ENCODE measurements at regions not wholly inside any gene's neighbourhood (a gene's known extent, or its start where the extent isn't known, plus 50 kb on each side); places are given as distances from the start of the nearest gene placed in this dataset.
A peak's percentile ranks its signal among the peaks of the same experiment; 100 is the strongest.

- Histone ChIP-seq H3K9me3 (no peaks in the 10 kb centered on the region), H3K4me1 (peaks cover 0 to 5% of the 10 kb centered on the region in 2 donors), H3K4me3 (no peak overlapping the region), H3K36me3 (no peaks in the 10 kb centered on the region), H3K27me3 (no peaks in the 10 kb centered on the region), H3K27ac (no peak overlapping the region)
- intact Hi-C loops (cut with DNase I; ENCODE audit: low total_unique reads): loop anchor here (2.0 kb wide), 1 partner anchor 74 kb away; no protein-coding TSS in a partner anchor
- ATAC-seq: peak; percentile 53 to 58
- in situ Hi-C loops (cut with MboI; ENCODE audit: low sequenced_read_pairs in 4 of 4): no loop called here
- TF ChIP-seq CTCF (IDR thresholded peaks at IDR 0.05 in 4 of 5, conservative IDR thresholded peaks at IDR 0.05 in 1 of 5) (peak in 2 of 5 experiments; percentile 24 to 39), POLR2A (IDR thresholded peaks at IDR 0.05) (no peak)
- DNase-seq: peak in 1 of 2 donors; percentile 30
Measured at GRCh38 chr2:120419073-120419472, 73.1 kb downstream of the INHBB start.

- Histone ChIP-seq H3K36me3 (no peaks in the 10 kb centered on the region), H3K27me3 (no peaks in the 10 kb centered on the region), H3K4me3 (no peak overlapping the region), H3K9me3 (no peaks in the 10 kb centered on the region), H3K27ac (no peak overlapping the region), H3K4me1 (peaks cover 0 to 5% of the 10 kb centered on the region in 2 donors)
- DNase-seq: no peak
- ATAC-seq: no peak
- no peak for TF ChIP-seq CTCF (IDR thresholded peaks at IDR 0.05 in 4 of 5, conservative IDR thresholded peaks at IDR 0.05 in 1 of 5)
- TF ChIP-seq POLR2A (IDR thresholded peaks at IDR 0.05): no peak
- intact Hi-C loops (cut with DNase I; ENCODE audit: low total_unique reads): loop anchor here (2.0 kb wide), 1 partner anchor 75 kb away; no protein-coding TSS in a partner anchor
- in situ Hi-C loops (cut with MboI; ENCODE audit: low sequenced_read_pairs in 4 of 4): no loop called here
Measured at GRCh38 chr2:120419955-120420354, 74.0 kb downstream of the INHBB start.

- intact Hi-C loops (cut with DNase I; ENCODE audit: low total_unique reads): no loop called here
- no peaks in the 10 kb centered on the region for H3K36me3 ChIP-seq
- no peak for DNase-seq
Measured at GRCh38 chr2:120421126-120421829, 75.3 kb downstream of the INHBB start.

GRCh38 chr2:120421830-120422175, 75.9 kb downstream of the INHBB start:
- Histone ChIP-seq H3K4me1 (peaks cover 0 to 5% of the 10 kb centered on the region in 2 donors), H3K36me3 (no peaks in the 10 kb centered on the region), H3K4me3 (no peak overlapping the region), H3K27me3 (peaks cover 0 to 2% (median 0%) of the 10 kb centered on the region in 3 donors), H3K9me3 (no peaks in the 10 kb centered on the region), H3K27ac (no peak overlapping the region)
- ATAC-seq (no peak), DNase-seq (no peak)
- no peak for TF ChIP-seq CTCF (IDR thresholded peaks at IDR 0.05 in 4 of 5, conservative IDR thresholded peaks at IDR 0.05 in 1 of 5)
- TF ChIP-seq POLR2A (IDR thresholded peaks at IDR 0.05): no peak
- in situ Hi-C loops (cut with MboI; ENCODE audit: low sequenced_read_pairs in 4 of 4) (no loop called here), intact Hi-C loops (cut with DNase I; ENCODE audit: low total_unique reads) (no loop called here)

More at GRCh38 chr2:120421126-120421829, 75.3 kb downstream of the INHBB start:
- Histone ChIP-seq H3K4me1 (peaks cover 0 to 5% of the 10 kb centered on the region in 2 donors), H3K4me3 (no peak overlapping the region), H3K9me3 (no peaks in the 10 kb centered on the region), H3K27me3 (peaks cover 0 to 1% (median 0%) of the 10 kb centered on the region in 3 donors), H3K27ac (no peak overlapping the region)
- ATAC-seq: no peak
- in situ Hi-C loops (cut with MboI; ENCODE audit: low sequenced_read_pairs in 4 of 4): no loop called here
- TF ChIP-seq CTCF (IDR thresholded peaks at IDR 0.05 in 4 of 5, conservative IDR thresholded peaks at IDR 0.05 in 1 of 5) (no peak), POLR2A (IDR thresholded peaks at IDR 0.05) (no peak)
